22Rv1 (cell line): ENCODE measurements at regions not wholly inside any gene's neighbourhood (a gene's known extent, or its start where the extent isn't known, plus 50 kb on each side); places are given as distances from the start of the nearest gene placed in this dataset.

Experiments used
- CTCF ChIP-seq: fragments of 450-650 bp; IDR thresholded peaks from 2 replicates; pipeline ENCODE4 v1.5.1; 2017; ENCODE audit warnings: mild to moderate bottlenecking
- ZFX ChIP-seq: fragments of 450-650 bp; IDR thresholded peaks from 2 replicates; pipeline ENCODE4 v1.6.1; 2017; ENCODE audit warnings: antibody characterized with exemption, borderline replicate concordance

DNA sequence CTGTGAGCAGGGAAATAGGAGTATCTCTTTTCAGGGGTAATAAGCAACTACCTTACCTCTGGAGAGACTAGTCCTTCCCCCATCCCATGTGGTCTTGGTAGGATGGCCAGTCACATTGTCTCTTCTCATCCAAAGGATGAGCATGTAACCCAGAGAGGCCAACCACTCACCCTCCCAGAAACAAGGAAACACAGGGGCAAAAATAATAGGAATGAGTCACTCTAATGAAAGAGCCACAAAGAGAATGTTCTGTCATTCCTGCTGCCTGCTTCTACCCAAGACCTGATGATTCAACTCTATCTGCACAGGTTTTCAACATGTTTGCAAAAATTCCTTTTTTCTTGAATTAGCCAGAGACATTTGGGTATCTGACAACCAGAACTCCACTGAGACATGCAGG, 99.3 kb upstream of the NFE2L3 start:
- no peak for TF ChIP-seq CTCF
- TF ChIP-seq ZFX, result no peak
